GM12874 (cell line): ENCODE measurements at regions not wholly inside any gene's neighbourhood (a gene's known extent, or its start where the extent isn't known, plus 50 kb on each side); places are given as distances from the start of the nearest gene placed in this dataset.

Experiments
- CTCF ChIP-seq: IDR thresholded peaks from 2 replicates; pipeline ENCODE4 v1.5.1; 2011; ENCODE audit warnings: low read depth, mild to moderate bottlenecking, control low read depth, low read length, moderate library complexity; ENCODE audit not compliant: insufficient read depth

DNA sequence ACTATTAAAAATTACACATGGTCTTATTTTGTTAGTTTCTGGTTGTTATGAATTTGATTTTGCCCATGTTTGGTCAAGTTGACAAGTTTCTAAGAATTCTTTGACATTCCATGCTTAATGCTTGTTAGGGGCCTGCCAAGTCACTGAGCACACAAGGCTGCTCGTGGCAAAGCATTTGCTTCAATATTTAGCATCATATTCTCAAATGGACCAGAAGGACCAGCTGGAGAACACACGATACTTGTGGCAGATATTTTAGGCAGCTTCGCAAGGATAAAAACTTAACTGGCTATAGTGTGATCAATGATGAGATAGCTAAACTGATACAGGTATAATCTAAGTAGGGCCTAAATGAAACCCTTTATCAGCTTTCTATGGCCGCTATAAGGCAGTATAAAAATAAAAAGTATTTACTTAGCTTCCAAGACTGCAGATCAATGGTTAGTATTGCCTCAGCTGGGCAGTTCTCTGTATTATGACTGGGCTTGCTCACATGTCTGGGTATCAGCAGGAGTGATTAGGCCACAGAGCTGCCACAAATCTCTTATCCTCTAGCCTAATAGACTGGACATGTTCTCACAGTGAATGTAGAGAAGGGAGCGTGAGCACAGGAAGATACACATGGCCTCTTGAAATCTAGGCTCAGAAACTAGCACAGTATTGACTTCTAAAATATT, 155.9 kb upstream of the SPRY2 start:
- no peak for TF ChIP-seq CTCF

- no peak for TF ChIP-seq CTCF
These were observed 145.5 kb upstream of the SPRY2 start for GRCh38 chr13:80486402-80486801.

GRCh38 chr13:80483157-80483556, 142.2 kb upstream of the SPRY2 start:
- no peak for TF ChIP-seq CTCF

- TF ChIP-seq CTCF: no peak
These were observed 140.7 kb upstream of the SPRY2 start for GRCh38 chr13:80481588-80481987.

DNA sequence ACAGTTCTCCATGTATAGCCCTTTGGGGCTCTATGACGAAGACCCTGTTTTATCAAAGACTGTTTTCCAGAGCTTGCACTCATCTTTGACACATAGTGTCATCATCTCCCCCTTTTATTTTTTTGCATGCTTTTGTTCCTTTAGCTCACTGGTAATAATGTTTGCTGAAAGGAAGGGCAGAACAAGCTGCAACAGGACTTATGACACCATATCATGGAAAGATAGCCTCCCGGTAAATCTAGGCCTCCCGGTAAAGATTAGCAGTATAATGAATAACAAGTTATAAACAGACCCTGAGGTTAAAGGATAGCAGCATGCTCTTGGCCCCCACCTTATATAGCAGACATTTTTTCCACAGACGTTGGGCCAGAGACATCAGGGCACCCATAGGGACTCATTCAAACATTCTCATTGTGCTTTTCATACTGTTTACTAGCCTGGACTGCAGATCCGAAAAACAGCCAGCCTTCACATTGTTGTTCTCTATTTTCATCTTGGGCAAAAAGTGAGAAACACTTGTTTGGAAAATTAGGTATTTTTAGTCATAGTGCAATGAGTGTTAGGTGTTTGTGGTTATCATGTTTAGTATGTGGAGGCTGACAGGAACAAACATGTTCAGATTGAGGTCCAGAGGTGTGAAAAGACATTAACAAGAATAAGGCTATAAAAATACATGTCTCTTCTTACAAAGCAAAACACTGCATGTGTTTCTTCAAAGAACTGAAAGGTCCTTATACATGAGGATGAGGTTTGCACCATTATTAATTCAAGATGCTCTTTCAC, 136.9 kb upstream of the SPRY2 start:
- TF ChIP-seq CTCF: no peak

GRCh38 chr13:80476953-80477352, 136.0 kb upstream of the SPRY2 start:
- TF ChIP-seq CTCF: no peak

DNA sequence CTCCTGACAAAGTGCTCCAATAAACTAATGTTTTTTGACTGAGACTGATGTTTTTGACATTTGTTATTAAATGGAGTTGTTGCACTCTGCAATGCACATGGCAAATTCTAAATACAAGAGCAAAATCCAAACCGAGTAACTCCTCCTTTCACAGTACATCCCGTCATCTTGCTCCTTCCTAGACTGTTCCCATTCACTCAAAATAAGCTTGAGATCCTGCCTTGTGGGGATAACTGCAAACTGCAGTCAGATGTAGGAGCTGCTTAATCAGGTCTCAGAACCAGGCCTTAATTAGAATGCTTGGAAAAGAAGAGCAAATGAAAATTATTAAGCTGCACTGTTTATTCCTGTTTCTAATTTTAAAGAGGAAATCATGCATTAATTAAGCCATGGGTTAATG, 134.8 kb upstream of the SPRY2 start:
- TF ChIP-seq CTCF: no peak
